ENCODE measurements at regions not wholly inside any gene's neighbourhood (a gene's known extent, or its start where the extent isn't known, plus 50 kb on each side); places are given as distances from the start of the nearest gene placed in this dataset.
"Not testable (repeated sequence)": the region's sequence is repeated elsewhere in the genome, so short reads cannot be mapped to it uniquely, and the experiment has no call there.

DNA sequence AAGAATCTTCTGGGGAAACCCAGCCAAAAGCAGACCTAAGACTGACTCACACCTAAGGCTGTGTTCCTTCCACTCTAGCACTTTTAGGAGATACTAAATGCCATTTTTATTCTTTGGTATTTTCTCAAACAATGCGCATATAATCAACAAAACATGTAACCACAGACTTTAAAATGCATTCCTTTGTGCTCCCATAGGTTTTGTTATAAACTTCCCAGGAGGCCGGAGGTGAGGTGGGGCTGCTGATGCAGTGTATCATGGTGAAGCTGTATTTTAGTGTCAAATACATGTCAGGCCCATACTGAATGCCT lies 155.2 kb downstream of the BTBD3 start:
- no peak for DNase-seq

- no peak for DNase-seq
Measured at GRCh38 chr20:12074111-12074655, 156.5 kb downstream of the BTBD3 start.

DNA sequence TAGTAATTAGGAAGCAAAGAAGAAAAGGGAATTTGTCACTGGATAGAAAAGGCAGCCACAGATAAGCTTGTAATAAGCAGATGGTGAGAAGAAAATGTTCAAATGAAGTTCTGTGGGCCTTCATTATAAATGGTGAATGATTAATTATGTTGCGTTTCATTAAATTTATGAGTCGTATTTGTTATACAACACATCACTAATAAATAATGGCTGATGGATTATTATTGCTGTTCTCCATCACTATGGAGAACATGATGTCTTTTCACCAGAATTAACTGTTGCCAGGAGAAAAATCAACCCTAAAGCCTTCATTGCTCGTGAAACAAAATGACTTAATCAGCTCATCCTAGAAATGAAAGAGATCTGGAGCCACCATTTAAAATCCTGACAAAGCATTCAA lies 158.5 kb downstream of the BTBD3 start:
- DNase-seq: no peak

GRCh38 chr20:12077875-12078274 lies 160.2 kb downstream of the BTBD3 start:
- no peak for DNase-seq

DNA sequence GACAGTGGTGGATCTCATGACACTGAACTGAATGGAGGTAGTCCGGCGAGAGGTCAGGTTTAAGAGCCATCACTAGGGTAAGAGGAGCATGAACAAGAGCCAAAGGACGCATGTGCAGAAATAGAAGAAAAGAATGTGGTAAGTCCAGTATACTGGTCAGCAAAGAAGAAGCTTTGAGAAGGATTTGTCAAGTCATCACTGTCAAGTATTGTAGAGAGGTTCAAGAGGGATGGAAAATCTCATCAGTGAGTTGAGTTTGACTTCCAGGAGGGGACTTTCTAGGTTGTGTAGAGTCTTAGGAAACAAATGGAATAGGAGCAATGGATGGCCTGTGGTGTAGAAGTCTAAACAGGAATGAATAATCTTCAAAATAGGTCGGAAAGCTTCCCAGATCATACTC lies 161.8 kb downstream of the BTBD3 start:
- no peak for DNase-seq

- no peak for DNase-seq
Measured at GRCh38 chr20:12083269-12083668, 165.6 kb downstream of the BTBD3 start.

DNA sequence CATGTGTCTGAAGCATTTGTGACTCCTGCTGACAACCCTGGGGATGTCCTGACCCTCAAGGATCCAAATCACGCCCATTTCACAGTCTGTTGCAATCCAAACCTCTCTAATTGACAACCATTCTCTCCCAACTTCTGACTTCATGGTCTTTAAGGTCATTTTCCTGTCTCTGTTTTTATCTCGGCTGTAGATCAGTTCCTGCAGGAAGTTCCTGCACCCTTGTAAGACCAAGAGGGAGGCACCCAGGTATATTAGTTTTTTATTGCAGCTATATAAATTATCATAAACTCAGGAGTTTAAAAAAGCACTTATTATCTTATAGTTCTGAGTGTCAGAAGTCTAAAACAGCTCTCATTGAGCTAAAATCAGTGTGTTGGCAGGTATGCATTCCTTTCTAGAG lies 166.8 kb downstream of the BTBD3 start:
- DNase-seq: no peak

DNA sequence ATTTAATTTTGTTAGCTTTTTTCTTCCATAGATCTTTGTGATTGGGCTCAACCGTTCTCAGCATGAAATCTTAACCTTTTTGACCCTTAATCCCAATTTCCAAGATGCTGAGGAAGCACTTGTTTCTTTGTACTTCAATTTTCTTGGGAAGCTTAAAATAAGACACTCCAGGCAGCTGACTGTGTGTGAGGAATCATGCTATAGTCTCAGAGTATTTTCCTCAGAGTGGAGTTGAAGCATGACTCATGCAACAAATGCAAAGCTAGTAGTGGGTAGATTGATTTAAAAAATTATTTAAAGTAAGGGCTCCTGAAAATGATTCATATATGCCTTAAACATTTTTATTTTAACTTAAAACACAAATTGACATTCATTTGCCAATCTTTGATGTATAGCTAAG lies 168.7 kb downstream of the BTBD3 start:
- no peak for DNase-seq

- no peak for DNase-seq
Measured at GRCh38 chr20:12090920-12091319, 173.2 kb downstream of the BTBD3 start.

- DNase-seq: no peak
Measured at GRCh38 chr20:12093057-12093796, 175.5 kb downstream of the BTBD3 start.

DNA sequence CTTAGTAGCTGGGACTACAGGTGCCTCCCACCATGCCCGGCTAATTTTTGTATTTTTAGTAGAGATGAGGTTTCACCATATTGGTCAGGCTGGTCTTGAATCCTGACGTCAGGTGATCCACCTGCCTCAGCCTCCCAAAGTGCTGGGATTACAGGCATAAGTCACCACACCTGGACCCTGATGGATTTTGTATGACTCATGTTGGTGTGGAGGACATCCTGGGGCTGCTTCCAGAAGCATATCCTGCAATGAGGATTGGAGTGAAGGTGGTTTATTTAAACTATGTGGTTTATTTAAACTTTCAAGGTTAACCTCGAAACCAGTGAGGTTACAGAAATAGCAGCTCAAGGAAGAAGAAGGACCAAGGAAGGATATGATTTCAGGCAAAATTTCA lies 176.1 kb downstream of the BTBD3 start:
- DNase-seq: not testable (repeated sequence)

GRCh38 chr20:12095180-12095920 lies 177.7 kb downstream of the BTBD3 start:
- peak; percentile 10 for DNase-seq

- no peak for DNase-seq
Measured at GRCh38 chr20:12098421-12098820, 180.7 kb downstream of the BTBD3 start.

DNA sequence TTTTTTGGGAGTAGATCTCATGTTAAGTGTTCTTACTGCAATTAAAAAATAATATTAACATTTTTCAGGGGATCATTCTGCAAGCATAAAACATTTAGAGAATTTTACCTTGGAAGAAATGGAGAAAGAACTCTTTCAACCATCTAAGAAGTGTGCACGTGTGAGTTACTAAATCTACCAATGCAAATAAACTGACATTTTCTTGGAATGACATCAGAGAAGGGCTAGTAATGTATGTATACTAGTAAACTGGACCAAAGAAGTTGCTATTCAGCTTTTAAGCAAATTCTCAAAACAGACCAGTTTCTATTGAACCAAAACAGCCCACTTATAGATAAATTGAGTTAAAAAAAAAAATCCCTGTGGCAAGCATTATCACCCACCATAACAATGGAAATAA lies 191.2 kb downstream of the BTBD3 start:
- no peak for DNase-seq

- no peak for DNase-seq
Measured at GRCh38 chr20:12110274-12110673, 192.6 kb downstream of the BTBD3 start.

- no peak for DNase-seq
Measured at GRCh38 chr20:12110711-12111110, 193.0 kb downstream of the BTBD3 start.

GRCh38 chr20:12111431-12112088 lies 193.9 kb downstream of the BTBD3 start:
- no peak for DNase-seq

- no peak for DNase-seq
Measured at GRCh38 chr20:12112089-12112474, 194.4 kb downstream of the BTBD3 start.

DNA sequence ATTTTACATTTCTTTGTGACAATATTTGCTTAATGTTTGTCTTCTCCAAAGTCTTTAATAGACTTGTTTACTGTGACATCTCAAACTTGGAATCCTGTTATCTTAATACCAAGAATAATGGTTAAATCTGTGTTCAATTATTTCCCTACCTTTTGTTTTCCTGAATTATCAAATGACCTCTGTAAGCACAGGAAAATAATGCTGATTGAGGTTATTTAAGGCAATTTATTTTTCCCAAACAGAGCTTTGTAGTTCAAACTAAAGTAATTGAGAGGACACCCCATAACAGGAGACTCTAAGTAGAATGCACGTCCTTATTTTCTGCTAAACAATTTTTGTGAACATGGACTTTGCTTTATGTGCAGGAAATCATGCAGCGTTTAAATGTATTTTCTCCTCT lies 195.0 kb downstream of the BTBD3 start:
- DNase-seq: no peak

GRCh38 chr20:12113075-12113467 lies 195.4 kb downstream of the BTBD3 start:
- no peak for DNase-seq

- DNase-seq: no peak
Measured at GRCh38 chr20:12113468-12114371, 196.0 kb downstream of the BTBD3 start.

- not testable (repeated sequence) for DNase-seq
Measured at GRCh38 chr20:12129114-12129513, 211.4 kb downstream of the BTBD3 start.

GRCh38 chr20:12129532-12129931 lies 211.8 kb downstream of the BTBD3 start:
- not testable (repeated sequence) for DNase-seq
